ENCODE measurements at regions not wholly inside any gene's neighbourhood (a gene's known extent, or its start where the extent isn't known, plus 50 kb on each side); places are given as distances from the start of the nearest gene placed in this dataset.

GRCh38 chr18:10308154-10308553 lies 146.3 kb upstream of the APCDD1 start:
- Histone ChIP-seq H3K4me2 (ENCODE audit: low read depth, low read length, poor library complexity, severe bottlenecking) (no peak overlapping the region), H3K9me3 (ENCODE audit: insufficient read depth, low read depth, low read length) (no peaks in the 10 kb centered on the region), H2AFZ (ENCODE audit: low read length) (no peak overlapping the region), H3K4me1 (ENCODE audit: insufficient read depth, low read length, poor library complexity, severe bottlenecking) (peaks cover 6% of the 10 kb centered on the region), H3K27me3 (ENCODE audit: insufficient read depth, low read length, poor library complexity, severe bottlenecking) (no peaks in the 10 kb centered on the region), H4K20me1 (ENCODE audit: insufficient read depth, low read length, poor library complexity, severe bottlenecking) (no peaks in the 10 kb centered on the region), H3K9ac (ENCODE audit: low read depth, low read length, poor library complexity, severe bottlenecking) (no peak overlapping the region), H3K9me2 (replicated peaks; ENCODE audit: low read depth, low read length) (no peaks in the 10 kb centered on the region), H3K36me3 (ENCODE audit: insufficient read depth, low read length) (no peaks in the 10 kb centered on the region), H3K79me2 (ENCODE audit: insufficient read depth, low read length) (no peaks in the 10 kb centered on the region), H3F3A (ENCODE audit: low read depth) (no peaks in the 10 kb centered on the region), H3K4me3 (ENCODE audit: low read length, poor library complexity, severe bottlenecking) (no peak overlapping the region)
- TF ChIP-seq EZH2phosphoT487 (IDR thresholded peaks at IDR 0.05; ENCODE audit: borderline replicate concordance) (no peak), CTCF (conservative IDR thresholded peaks at IDR 0.05; ENCODE audit: low read length) (no peak)

GRCh38 chr18:10310626-10311025 lies 143.8 kb upstream of the APCDD1 start:
- no peaks in the 10 kb centered on the region for H3K36me3 ChIP-seq (ENCODE audit: insufficient read depth, low read length)
- H2AFZ ChIP-seq (ENCODE audit: low read length): no peak overlapping the region
- no peaks in the 10 kb centered on the region for H3K9me2 ChIP-seq (replicated peaks; ENCODE audit: low read depth, low read length)
- H3K4me1 ChIP-seq (ENCODE audit: insufficient read depth, low read length, poor library complexity, severe bottlenecking): peaks cover 6% of the 10 kb centered on the region
- H3K9ac ChIP-seq (ENCODE audit: low read depth, low read length, poor library complexity, severe bottlenecking): no peak overlapping the region
- no peaks in the 10 kb centered on the region for H4K20me1 ChIP-seq (ENCODE audit: insufficient read depth, low read length, poor library complexity, severe bottlenecking)
- no peaks in the 10 kb centered on the region for H3K9me3 ChIP-seq (ENCODE audit: insufficient read depth, low read depth, low read length)
- no peaks in the 10 kb centered on the region for H3K79me2 ChIP-seq (ENCODE audit: insufficient read depth, low read length)
- no peaks in the 10 kb centered on the region for H3K27me3 ChIP-seq (ENCODE audit: insufficient read depth, low read length, poor library complexity, severe bottlenecking)
- H3F3A ChIP-seq (ENCODE audit: low read depth): no peaks in the 10 kb centered on the region
- H3K4me3 ChIP-seq (ENCODE audit: low read length, poor library complexity, severe bottlenecking): no peak overlapping the region
- no peak overlapping the region for H3K4me2 ChIP-seq (ENCODE audit: low read depth, low read length, poor library complexity, severe bottlenecking)
- TF ChIP-seq EZH2phosphoT487 (IDR thresholded peaks at IDR 0.05; ENCODE audit: borderline replicate concordance) (no peak), CTCF (conservative IDR thresholded peaks at IDR 0.05; ENCODE audit: low read length) (no peak)

- no peaks in the 10 kb centered on the region for H3K9me3 ChIP-seq (ENCODE audit: insufficient read depth, low read depth, low read length)
- H3K9ac ChIP-seq (ENCODE audit: low read depth, low read length, poor library complexity, severe bottlenecking): no peak overlapping the region
- no peaks in the 10 kb centered on the region for H3K27me3 ChIP-seq (ENCODE audit: insufficient read depth, low read length, poor library complexity, severe bottlenecking)
- no peak overlapping the region for H3K4me2 ChIP-seq (ENCODE audit: low read depth, low read length, poor library complexity, severe bottlenecking)
- TF ChIP-seq CTCF (conservative IDR thresholded peaks at IDR 0.05; ENCODE audit: low read length): no peak
- no peak for TF ChIP-seq EZH2phosphoT487 (IDR thresholded peaks at IDR 0.05; ENCODE audit: borderline replicate concordance)
- H3F3A ChIP-seq (ENCODE audit: low read depth): no peaks in the 10 kb centered on the region
- H2AFZ ChIP-seq (ENCODE audit: low read length): no peak overlapping the region
- H3K36me3 ChIP-seq (ENCODE audit: insufficient read depth, low read length): no peaks in the 10 kb centered on the region
- no peaks in the 10 kb centered on the region for H3K9me2 ChIP-seq (replicated peaks; ENCODE audit: low read depth, low read length)
- H3K4me3 ChIP-seq (ENCODE audit: low read length, poor library complexity, severe bottlenecking): no peak overlapping the region
- H3K79me2 ChIP-seq (ENCODE audit: insufficient read depth, low read length): no peaks in the 10 kb centered on the region
- peaks cover 6% of the 10 kb centered on the region for H3K4me1 ChIP-seq (ENCODE audit: insufficient read depth, low read length, poor library complexity, severe bottlenecking)
- no peaks in the 10 kb centered on the region for H4K20me1 ChIP-seq (ENCODE audit: insufficient read depth, low read length, poor library complexity, severe bottlenecking)
Observed at GRCh38 chr18:10312326-10313015, 142.0 kb upstream of the APCDD1 start.
